HG03469 (cell line): ENCODE measurements at regions not wholly inside any gene's neighbourhood (a gene's known extent, or its start where the extent isn't known, plus 50 kb on each side); places are given as distances from the start of the nearest gene placed in this dataset.

ENCODE experiments used
- ATAC-seq: cut with Tn5 transposase; IDR thresholded peaks from one replicate; pipeline ENCODE4 v1.9.1; 2021; ENCODE audit warnings: mild to moderate bottlenecking, moderate library complexity, moderate number of reproducible peaks; ENCODE audit not compliant: unreplicated experiment

DNA sequence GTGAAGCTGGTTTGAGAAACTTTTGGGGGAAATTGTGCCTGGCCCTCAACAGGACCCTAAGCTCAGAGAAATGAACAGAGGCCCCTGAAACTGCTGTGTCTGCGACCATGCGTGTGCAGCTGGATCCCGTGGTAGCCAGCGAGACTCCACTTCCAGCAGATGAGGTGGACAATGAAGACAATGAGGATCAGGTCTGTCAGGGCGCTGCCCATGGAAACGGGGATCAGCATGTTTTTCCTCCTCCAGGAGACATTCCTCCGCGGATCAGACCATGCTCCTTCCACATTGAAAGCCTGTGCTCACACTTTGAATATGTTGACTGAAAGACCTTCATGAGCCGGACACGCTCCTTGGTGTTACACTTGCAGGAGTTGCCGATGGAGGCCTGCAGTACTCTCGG, 1439.8 kb upstream of the ALCAM start:
- no peak for ATAC-seq

DNA sequence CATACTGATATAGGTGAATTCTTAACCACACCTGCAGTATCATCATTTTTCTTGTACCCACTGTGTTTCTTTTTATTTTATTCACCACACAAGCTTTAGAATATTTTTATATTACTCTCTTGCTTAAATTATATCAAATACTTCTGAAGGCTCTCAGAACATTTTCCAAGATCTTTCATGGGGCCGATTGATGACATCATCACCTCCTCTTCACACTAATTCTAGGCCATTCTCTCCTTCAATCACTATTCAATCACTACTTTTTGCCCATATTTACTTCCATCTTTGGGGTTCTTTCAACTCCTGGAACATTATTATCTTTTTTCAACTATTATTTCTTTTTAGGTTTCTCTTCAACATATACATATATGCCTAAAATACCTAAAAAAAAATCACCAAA, 1438.8 kb upstream of the ALCAM start:
- no peak for ATAC-seq

DNA sequence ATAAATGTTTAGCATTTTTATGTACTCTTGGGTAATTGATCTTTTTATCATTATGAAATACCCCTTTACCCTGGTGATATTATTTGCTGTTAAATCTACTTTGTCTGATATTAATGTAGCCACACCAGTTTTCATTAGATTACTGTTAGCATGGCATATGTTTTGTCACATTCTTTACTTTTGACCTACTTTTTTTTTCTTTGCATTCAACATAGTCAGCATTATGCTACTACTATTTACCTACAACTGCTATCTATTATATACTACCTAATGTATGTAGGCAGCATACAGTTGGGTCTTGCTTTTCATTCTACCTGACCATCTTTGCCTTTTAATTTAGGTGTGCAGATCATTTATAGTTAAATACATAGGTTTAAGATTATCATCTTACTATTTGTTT, 1429.6 kb upstream of the ALCAM start:
- ATAC-seq = no peak

DNA sequence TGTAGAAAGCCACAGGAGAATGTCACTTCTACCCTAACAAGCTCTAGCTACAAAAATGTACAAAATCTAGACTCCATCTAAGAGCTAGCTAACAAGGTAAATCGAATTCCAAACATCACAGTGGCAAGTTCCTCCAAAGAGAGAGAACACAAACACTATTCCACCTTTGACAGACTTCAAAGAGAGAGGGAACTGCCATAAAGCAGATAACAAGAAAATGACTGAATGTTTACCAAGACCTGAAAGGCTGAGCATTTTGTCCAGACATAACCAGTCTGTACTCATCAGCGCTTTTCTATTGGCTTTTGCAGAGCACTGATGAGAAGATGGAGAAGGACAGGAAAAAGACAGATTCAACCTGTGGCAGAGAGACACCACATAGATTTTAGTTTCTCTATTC, 1419.6 kb upstream of the ALCAM start:
- ATAC-seq = no peak

DNA sequence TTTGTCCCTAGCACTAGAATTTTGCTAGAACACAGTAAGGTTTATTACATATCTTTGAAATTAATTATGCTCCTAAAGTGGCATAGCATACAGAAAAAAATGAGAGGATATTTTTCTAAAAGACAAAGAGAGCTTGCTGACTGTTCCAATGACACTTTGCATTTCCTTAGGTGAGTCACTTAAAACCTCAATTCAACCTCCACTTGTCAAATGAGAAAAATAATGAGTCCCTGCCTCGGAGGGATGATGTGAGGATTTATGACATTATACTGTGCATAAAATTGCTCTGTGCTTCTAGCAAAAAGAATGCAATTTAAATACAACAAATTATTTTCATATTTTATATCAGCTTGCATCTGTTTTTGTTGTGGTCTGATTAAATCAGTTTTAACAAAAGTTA, 1417.0 kb upstream of the ALCAM start:
- no peak for ATAC-seq

DNA sequence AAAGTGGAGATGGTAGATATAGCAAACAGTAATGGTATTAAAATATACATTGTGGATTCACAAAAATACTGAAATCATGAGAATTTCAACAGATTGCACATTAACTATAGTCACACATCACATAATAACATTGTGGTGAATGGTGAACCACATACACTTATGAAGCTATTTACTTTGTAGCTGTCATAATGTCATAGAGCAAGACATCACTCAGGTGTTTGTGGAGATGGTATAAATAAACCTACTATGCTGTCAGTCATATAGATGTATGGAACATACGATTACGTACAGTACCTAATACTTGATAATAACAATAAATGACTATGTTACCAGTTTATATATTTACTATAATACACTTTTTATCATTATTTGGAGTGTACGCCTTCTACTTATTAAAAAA, 1416.0 kb upstream of the ALCAM start:
- ATAC-seq = no peak

DNA sequence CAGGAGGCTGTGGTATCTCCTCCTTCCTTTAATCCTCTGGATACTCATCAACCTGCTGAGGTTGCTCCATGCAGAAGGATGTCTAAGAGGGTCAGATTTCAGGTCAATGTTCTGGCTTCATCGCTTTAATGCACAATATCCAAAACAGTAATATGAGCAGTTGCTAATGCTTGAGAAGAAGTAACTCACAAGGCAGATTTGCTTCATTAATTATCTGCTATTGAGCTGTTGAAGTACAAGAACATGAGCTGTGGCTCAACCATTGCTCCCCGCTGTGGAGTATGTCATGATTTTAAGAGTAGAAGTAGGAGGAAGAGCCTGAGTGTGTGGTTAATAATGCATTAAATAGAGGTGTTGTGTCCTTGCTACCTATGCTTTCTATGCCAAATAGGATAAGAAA, 1412.9 kb upstream of the ALCAM start:
- ATAC-seq = no peak

DNA sequence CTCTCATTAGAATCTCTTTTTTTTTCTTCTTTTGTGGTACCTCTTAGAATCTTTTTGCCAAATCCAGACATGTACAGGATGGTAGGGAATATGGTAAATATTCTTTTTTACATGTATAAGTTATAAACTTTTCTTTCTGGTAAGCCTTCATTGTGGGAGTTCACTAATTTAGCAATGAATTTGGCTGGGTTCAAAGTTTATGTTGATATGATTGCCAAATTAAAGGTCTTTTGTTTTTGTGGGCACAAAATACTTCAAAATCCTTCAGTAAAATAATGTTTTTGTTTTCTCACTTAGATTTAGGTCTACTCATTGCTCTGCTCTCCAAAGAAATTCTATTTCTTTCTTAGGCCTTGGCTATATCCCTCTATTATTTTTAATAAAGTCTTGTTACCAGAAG, 1405.9 kb upstream of the ALCAM start:
- no peak for ATAC-seq

DNA sequence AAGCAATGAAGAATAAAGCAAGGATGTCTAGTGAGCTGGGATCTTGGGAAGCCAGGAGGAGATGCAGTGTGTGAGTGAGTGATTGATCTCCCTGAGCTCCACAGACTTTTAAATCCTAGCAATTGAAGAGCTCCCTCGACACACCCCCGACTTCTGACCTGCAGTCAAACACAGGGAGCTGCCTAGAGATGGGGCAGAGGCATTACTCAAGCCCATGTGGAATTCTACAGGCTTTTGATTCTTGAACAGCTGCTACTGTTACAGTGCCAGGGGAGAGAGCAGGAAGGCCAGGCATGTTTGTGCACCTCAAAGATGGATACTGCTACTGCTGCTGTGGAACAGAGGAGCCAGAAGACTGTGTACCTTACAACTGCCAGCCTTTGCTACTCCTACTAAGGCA, 1403.1 kb upstream of the ALCAM start:
- no peak for ATAC-seq

DNA sequence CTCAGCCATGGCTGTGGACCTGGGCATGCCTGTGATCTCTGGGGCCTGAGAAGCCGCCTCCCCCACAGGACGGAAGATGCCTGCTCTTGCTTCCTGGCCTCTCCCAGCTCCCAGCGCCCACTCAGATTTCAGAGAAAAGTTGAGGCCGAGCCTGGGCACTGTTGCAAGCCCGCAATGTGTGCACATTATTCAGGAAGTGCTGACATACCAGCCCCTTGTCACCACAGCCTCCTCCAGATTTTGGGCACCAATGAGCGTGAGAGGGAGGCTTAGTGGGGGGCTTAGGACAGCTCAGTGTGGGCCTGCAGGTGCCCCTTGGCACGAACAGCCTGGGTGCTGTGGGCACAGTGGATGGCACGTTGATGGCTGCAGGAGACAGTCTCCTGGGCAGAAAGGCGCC, 1400.9 kb upstream of the ALCAM start:
- ATAC-seq = no peak

DNA sequence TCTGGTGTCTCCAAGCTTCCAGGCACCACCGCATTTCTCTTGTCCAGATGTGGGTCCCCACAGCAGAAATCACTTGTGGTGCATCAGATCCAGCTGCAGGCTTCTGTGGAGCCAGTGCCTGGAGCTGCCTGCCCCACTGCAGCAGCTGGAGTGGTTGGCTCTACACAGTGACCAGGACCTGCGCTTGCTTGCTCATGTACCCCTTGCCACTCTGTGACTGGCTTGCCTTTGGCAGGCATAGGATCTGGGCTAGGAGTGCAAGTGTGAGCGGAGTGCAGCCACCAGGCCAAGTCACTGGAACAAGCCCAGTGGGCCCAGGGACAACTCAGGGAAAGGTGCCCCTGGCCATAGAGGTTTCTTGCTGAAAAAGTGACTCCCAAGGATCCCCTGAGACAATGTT, 1400.0 kb upstream of the ALCAM start:
- ATAC-seq = no peak

DNA sequence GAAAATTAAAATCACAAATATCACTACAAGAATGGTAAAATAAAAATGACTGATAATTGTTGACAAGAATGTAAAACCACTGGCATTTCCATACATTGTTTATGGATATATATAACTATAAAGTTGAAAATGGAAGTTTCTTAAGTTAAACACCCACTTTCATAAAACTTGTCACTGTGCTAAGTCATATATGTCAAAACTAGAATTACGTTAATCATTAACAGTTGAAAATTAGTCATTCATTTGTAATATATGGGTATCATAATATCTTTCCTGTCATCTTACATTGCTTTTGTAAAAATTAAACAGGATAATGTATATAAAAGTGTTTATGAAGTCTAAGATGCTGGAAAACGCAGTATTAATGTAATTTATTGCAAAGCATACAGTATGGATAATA, 1398.6 kb upstream of the ALCAM start:
- ATAC-seq = no peak

DNA sequence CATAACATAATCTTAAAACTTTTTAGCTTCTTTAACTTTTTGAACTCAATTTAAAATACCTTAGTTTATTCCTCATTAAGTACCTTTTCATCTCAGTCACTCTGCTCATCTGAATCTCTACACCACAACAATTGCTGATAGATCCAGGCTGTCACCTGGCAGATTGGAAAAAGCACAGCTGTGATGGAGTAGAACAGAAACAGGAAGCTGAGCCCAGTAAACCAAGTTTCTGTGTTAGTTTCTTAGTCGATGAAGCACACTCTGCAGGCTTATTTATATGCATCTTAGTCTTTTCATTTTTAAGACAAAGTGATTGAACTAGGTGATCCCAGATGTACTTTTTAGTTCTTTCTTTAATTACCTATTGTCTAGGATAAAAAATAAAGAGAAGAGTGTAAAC, 1398.0 kb upstream of the ALCAM start:
- ATAC-seq = peak; percentile 61

DNA sequence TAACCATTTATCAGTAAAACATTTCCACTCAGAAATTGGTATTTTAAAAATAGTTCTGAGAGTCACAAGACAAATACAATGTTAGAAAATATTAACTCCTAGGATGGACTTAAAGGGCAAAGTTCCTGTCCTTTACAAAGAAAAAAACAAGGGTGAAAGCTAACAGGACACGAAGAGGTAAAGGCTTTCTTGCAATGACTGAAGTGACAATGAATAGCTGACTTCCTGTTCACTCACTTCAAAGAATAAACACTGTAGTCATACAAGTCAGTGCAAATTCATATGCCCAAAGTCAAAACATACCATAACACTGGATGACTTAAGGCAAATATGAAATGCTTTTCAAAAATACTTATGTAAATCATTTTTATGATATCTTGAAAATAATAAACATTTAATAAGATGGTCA, 1389.8 kb upstream of the ALCAM start:
- ATAC-seq = no peak

DNA sequence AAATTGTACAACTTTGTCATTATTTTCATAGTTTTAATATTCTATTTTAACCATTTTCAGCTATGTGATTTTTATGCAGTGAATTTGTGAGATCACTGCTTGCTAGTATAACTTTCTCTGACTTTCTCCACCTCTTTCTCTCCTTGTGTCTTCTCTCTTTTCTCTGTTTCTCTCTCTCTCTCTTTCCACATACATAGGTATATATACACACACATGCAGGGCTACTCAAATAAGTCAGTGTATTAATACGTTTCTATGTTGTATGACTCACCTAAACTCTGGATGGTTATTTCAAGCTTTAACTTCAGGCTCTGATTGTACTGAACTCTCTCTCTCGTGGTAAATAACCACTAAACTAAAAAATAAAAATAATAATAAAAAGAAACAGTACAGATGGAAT, 1389.3 kb upstream of the ALCAM start:
- ATAC-seq = no peak

DNA sequence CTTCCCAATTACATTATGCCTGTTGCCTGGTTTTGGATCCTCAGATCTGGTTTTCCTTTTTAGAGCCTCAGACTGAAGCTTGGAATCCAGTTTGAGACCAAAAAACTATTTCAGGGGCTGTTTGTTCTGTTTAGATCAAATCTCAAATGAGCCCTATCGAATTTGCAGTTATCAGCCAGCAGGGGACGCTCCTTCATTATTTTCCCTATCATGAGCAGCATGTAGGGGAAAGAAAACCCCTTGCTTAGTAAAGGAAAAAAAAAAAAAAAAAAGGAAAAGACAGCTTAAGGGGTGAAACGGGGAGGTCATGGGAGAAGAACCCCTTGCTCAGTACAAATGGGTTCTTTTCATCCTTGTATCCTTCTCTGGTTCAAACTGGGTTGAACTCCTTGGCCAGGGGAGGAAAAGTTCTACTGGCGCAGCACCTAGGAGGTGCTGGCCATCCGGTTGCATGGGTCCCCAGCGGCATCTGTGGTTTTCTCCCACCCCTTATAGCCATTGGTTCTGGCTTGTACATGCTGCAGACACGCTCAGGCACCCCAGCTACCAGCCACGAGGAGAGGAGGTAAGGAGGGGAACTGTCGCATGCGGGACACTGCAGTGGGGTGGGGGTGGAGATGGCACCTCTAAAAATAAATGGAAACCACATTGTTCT, 1375.1 kb upstream of the ALCAM start:
- no peak for ATAC-seq

DNA sequence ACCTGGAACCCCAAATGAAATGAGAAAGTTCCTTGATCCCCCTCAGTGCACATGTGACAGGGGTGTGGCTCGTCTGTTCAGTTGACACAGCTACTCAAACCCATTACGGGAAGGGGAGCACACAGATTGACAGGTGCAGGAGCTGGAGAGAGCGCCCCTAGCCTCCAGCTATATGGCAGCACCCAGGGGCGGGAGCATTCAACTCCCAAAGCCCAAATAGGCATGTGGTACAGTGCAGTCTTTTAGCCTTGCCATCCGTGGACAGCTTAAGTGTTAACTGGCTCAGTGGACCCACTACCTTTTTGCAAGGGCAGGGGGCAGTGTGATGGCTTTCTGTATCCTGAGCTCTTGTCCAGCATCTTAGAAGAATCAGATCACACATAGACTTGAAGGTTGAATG, 1374.2 kb upstream of the ALCAM start:
- ATAC-seq = no peak

DNA sequence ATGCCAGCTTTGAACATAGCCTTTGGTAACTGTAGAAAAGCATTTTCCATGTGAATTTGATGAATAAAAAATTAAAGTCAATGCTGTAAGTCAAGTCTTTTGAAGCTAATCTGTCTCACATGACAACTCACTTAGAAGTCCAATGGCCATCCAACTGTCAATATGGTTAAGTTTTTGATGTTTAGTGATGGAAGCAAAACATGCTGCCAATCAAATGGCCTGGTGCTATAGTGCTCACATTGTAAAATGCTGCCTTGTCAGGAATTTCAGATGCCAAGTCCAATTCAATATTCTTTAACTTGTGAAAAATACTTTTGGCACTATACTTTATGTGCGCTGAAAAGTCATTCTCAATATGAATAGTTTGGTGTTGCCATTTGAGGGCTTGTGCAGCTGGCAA, 1361.8 kb upstream of the ALCAM start:
- ATAC-seq = no peak

DNA sequence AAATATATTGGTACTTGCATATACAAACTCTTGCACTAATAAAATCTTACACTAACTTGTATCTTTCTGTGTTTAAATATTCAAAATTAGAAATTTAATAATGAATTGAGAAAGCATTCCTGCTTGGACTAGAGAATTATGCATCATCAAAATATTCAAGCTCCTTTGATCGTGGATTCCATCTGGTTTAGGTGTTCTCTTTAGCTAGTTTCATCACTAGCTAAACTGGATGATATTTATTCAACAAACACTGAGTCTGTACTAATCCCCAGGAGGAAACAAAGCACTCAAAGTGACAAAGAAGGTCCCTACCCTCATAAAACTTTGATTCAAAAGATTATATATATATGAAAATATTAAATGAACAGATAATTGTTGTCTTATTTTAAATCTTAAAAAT, 1360.9 kb upstream of the ALCAM start:
- ATAC-seq = no peak

DNA sequence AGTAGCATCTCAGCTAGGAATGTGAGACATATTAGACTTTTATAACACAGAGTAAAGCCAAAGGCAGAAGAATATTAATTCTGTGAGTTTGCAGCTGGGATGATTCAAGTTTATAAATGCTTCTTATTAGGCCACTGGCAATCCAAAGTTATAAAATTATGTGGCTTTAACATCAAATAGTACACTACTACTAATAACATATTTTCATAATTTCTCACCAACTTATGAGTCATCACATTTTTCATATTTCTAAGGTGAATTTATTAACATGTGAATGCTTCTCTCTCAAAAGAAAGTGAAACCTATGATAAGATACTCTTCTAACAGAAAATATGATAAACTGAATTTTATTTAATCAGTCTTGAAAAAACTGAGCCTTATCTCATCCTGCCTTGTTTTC, 1348.2 kb upstream of the ALCAM start:
- no peak for ATAC-seq

DNA sequence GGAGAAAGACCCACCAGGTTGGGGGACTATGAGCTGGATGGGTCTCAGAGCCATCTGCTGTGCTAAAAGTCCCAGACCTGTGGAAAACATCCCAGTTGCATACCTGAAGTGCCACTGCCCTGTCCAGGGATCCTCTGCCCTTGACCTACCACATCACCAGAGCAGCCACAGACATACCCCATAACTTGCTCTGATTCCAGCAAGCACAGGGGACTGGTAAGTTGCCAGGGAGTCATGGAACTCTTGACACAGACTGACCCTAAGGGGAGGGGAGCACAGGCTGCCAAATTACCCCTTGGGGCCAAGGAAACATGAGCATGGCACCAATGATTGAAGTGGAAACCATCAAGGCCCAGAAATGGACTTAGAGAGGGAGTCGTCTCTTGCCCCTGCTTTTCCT, 1335.1 kb upstream of the ALCAM start:
- no peak for ATAC-seq

DNA sequence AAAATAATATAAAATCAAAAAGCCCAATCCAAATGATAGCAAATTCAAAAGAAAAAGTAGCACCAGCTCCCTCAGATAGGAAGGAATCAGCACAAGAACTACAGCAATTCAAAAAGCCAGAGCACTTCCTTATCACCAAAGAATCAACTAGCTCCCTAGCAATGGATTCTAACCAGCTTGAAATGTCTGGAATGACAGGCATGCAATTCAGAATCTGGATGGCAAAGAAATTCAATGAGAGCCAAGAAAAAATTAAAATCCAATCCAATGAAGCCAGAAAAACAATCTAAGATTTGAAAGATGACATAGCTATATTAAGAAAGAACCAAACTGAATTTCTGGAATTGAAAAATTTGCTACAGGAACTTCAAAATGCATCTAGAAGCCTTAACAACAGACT, 1334.4 kb upstream of the ALCAM start:
- no peak for ATAC-seq

DNA sequence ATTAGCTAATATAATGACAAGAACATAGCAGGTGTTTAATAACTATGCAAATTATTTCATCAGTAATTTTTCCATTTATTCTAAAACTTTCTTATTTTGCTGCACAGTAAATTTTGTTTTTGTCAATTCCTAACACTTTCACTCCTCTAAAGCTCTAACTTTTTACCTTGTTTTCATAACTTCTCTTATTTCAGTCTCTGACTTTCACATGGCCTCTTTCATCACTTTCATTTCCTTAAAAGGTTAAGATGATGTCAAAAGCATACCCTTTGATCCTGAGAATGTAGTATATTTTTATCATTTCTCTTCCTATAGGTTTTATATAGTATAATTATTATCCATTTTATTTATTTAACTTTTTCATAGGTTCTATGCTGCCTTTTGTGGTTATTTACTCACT, 1325.8 kb upstream of the ALCAM start:
- ATAC-seq = peak; percentile 82
